Hepatocyte (in vitro differentiated cells): ENCODE measurements at regions not wholly inside any gene's neighbourhood (a gene's known extent, or its start where the extent isn't known, plus 50 kb on each side); places are given as distances from the start of the nearest gene placed in this dataset.

ENCODE experiments used
- CTCF ChIP-seq: fragments of 200-600 bp; sonication (generic); IDR thresholded peaks from 2 replicates; pipeline ENCODE4 v1.5.1; 2016; ENCODE audit warnings: antibody characterized with exemption, mild to moderate bottlenecking; ENCODE audit not compliant: poor library complexity
- EZH2phosphoT487 ChIP-seq: fragments of 200-600 bp; sonication (generic); IDR thresholded peaks from one replicate; pipeline ENCODE4 v1.6.1; 2018; ENCODE audit warnings: antibody characterized with exemption, mild to moderate bottlenecking, low read depth, moderate library complexity; ENCODE audit not compliant: unreplicated experiment, severe bottlenecking

- TF ChIP-seq EZH2phosphoT487 (no peak), CTCF (no peak)
Measured at GRCh38 chr18:56495884-56496283, 142.5 kb downstream of the TXNL1 start.
